ENCODE measurements at regions not wholly inside any gene's neighbourhood (a gene's known extent, or its start where the extent isn't known, plus 50 kb on each side); places are given as distances from the start of the nearest gene placed in this dataset.
"Not testable (repeated sequence)": the region's sequence is repeated elsewhere in the genome, so short reads cannot be mapped to it uniquely, and the experiment has no call there.

GRCh38 chr14:40694023-40694422, 912.7 kb upstream of the LRFN5 start:
- Histone ChIP-seq H3K4me1 (ENCODE audit: control insufficient read depth, insufficient read depth, low read length) (no peaks in the 10 kb centered on the region), H3K27me3 (ENCODE audit: control insufficient read depth, insufficient read depth, low read length) (no peaks in the 10 kb centered on the region), H3K9me3 (ENCODE audit: control insufficient read depth, insufficient read depth, low read length) (no peaks in the 10 kb centered on the region), H3K27ac (ENCODE audit: low read depth, low read length) (no peak overlapping the region), H3K4me3 (ENCODE audit: low read depth, low read length) (no peak overlapping the region), H3K36me3 (ENCODE audit: control insufficient read depth, insufficient read depth, low read length) (no peaks in the 10 kb centered on the region)
- no peak for DNase-seq (ENCODE audit: low read depth in 4 of 6, low spot score in 6 of 6)
- WGBS (ENCODE audit: insufficient coverage): 80% methylated on average over 1 of the region's 3 CpGs

GRCh38 chr14:40691066-40691465, 915.6 kb upstream of the LRFN5 start:
- Histone ChIP-seq H3K27me3 (ENCODE audit: control insufficient read depth, insufficient read depth, low read length) (no peaks in the 10 kb centered on the region), H3K9me3 (ENCODE audit: control insufficient read depth, insufficient read depth, low read length) (no peaks in the 10 kb centered on the region), H3K4me1 (ENCODE audit: control insufficient read depth, insufficient read depth, low read length) (no peaks in the 10 kb centered on the region), H3K27ac (ENCODE audit: low read depth, low read length) (no peak overlapping the region), H3K4me3 (ENCODE audit: low read depth, low read length) (no peak overlapping the region), H3K36me3 (ENCODE audit: control insufficient read depth, insufficient read depth, low read length) (no peaks in the 10 kb centered on the region)
- WGBS (ENCODE audit: insufficient coverage): no CpG with 5 or more reads among the region's 2 CpGs
- no peak for DNase-seq (ENCODE audit: low read depth in 4 of 6, low spot score in 6 of 6)

GRCh38 chr14:40685764-40686163, 920.9 kb upstream of the LRFN5 start:
- H3K36me3 ChIP-seq (ENCODE audit: control insufficient read depth, insufficient read depth, low read length): no peaks in the 10 kb centered on the region
- H3K9me3 ChIP-seq (ENCODE audit: control insufficient read depth, insufficient read depth, low read length): no peaks in the 10 kb centered on the region
- 90% methylated on average over 1 of the region's 1 CpG for WGBS (ENCODE audit: insufficient coverage)
- no peak overlapping the region for H3K4me3 ChIP-seq (ENCODE audit: low read depth, low read length)
- no peak overlapping the region for H3K27ac ChIP-seq (ENCODE audit: low read depth, low read length)
- H3K4me1 ChIP-seq (ENCODE audit: control insufficient read depth, insufficient read depth, low read length): no peaks in the 10 kb centered on the region
- no peak for DNase-seq (ENCODE audit: low read depth in 4 of 6, low spot score in 6 of 6)
- H3K27me3 ChIP-seq (ENCODE audit: control insufficient read depth, insufficient read depth, low read length): no peaks in the 10 kb centered on the region

GRCh38 chr14:40684328-40684727, 922.3 kb upstream of the LRFN5 start:
- Histone ChIP-seq H3K36me3 (ENCODE audit: control insufficient read depth, insufficient read depth, low read length) (no peaks in the 10 kb centered on the region), H3K27me3 (ENCODE audit: control insufficient read depth, insufficient read depth, low read length) (no peaks in the 10 kb centered on the region), H3K4me1 (ENCODE audit: control insufficient read depth, insufficient read depth, low read length) (no peaks in the 10 kb centered on the region), H3K27ac (ENCODE audit: low read depth, low read length) (no peak overlapping the region), H3K9me3 (ENCODE audit: control insufficient read depth, insufficient read depth, low read length) (no peaks in the 10 kb centered on the region), H3K4me3 (ENCODE audit: low read depth, low read length) (no peak overlapping the region)
- no peak for DNase-seq (ENCODE audit: low read depth in 4 of 6, low spot score in 6 of 6)
- WGBS (ENCODE audit: insufficient coverage): no CpG with 5 or more reads among the region's 1 CpG

GRCh38 chr14:40682131-40682913, 924.4 kb upstream of the LRFN5 start:
- no peak overlapping the region for H3K4me3 ChIP-seq (ENCODE audit: low read depth, low read length)
- H3K9me3 ChIP-seq (ENCODE audit: control insufficient read depth, insufficient read depth, low read length): no peaks in the 10 kb centered on the region
- H3K27ac ChIP-seq (ENCODE audit: low read depth, low read length): no peak overlapping the region
- H3K4me1 ChIP-seq (ENCODE audit: control insufficient read depth, insufficient read depth, low read length): no peaks in the 10 kb centered on the region
- H3K36me3 ChIP-seq (ENCODE audit: control insufficient read depth, insufficient read depth, low read length): no peaks in the 10 kb centered on the region
- 82% methylated on average over 3 of the region's 3 CpGs for WGBS (ENCODE audit: insufficient coverage)
- DNase-seq (ENCODE audit: low read depth in 4 of 6, low spot score in 6 of 6): peak in 2 of 6 donors; percentile 4 to 11
- no peaks in the 10 kb centered on the region for H3K27me3 ChIP-seq (ENCODE audit: control insufficient read depth, insufficient read depth, low read length)

GRCh38 chr14:40679256-40679655, 927.4 kb upstream of the LRFN5 start:
- Histone ChIP-seq H3K4me3 (ENCODE audit: low read depth, low read length) (no peak overlapping the region), H3K9me3 (ENCODE audit: control insufficient read depth, insufficient read depth, low read length) (no peaks in the 10 kb centered on the region), H3K36me3 (ENCODE audit: control insufficient read depth, insufficient read depth, low read length) (no peaks in the 10 kb centered on the region), H3K27ac (ENCODE audit: low read depth, low read length) (no peak overlapping the region), H3K4me1 (ENCODE audit: control insufficient read depth, insufficient read depth, low read length) (no peaks in the 10 kb centered on the region), H3K27me3 (ENCODE audit: control insufficient read depth, insufficient read depth, low read length) (no peaks in the 10 kb centered on the region)
- no CpG with 5 or more reads among the region's 1 CpG for WGBS (ENCODE audit: insufficient coverage)
- DNase-seq (ENCODE audit: low read depth in 4 of 6, low spot score in 6 of 6): no peak

GRCh38 chr14:40677206-40677605, 929.5 kb upstream of the LRFN5 start:
- not testable (repeated sequence) for H3K27ac ChIP-seq (ENCODE audit: low read depth, low read length); H3K9me3 ChIP-seq (ENCODE audit: control insufficient read depth, insufficient read depth, low read length); H3K4me1 ChIP-seq (ENCODE audit: control insufficient read depth, insufficient read depth, low read length); DNase-seq (ENCODE audit: low read depth in 4 of 6, low spot score in 6 of 6); H3K36me3 ChIP-seq (ENCODE audit: control insufficient read depth, insufficient read depth, low read length); H3K27me3 ChIP-seq (ENCODE audit: control insufficient read depth, insufficient read depth, low read length); H3K4me3 ChIP-seq (ENCODE audit: low read depth, low read length)

GRCh38 chr14:40674502-40674901, 932.2 kb upstream of the LRFN5 start:
- no peak for DNase-seq (ENCODE audit: low read depth in 4 of 6, low spot score in 6 of 6)
- Histone ChIP-seq H3K27ac (ENCODE audit: low read depth, low read length) (no peak overlapping the region), H3K4me1 (ENCODE audit: control insufficient read depth, insufficient read depth, low read length) (no peaks in the 10 kb centered on the region), H3K36me3 (ENCODE audit: control insufficient read depth, insufficient read depth, low read length) (no peaks in the 10 kb centered on the region), H3K4me3 (ENCODE audit: low read depth, low read length) (no peak overlapping the region), H3K9me3 (ENCODE audit: control insufficient read depth, insufficient read depth, low read length) (no peaks in the 10 kb centered on the region), H3K27me3 (ENCODE audit: control insufficient read depth, insufficient read depth, low read length) (no peaks in the 10 kb centered on the region)
- no CpG with 5 or more reads among the region's 1 CpG for WGBS (ENCODE audit: insufficient coverage)

- H3K4me1 ChIP-seq (ENCODE audit: control insufficient read depth, insufficient read depth, low read length): no peaks in the 10 kb centered on the region
- no peaks in the 10 kb centered on the region for H3K27me3 ChIP-seq (ENCODE audit: control insufficient read depth, insufficient read depth, low read length)
- no peak overlapping the region for H3K4me3 ChIP-seq (ENCODE audit: low read depth, low read length)
- no peak for DNase-seq (ENCODE audit: low read depth in 4 of 6, low spot score in 6 of 6)
- H3K9me3 ChIP-seq (ENCODE audit: control insufficient read depth, insufficient read depth, low read length): no peaks in the 10 kb centered on the region
- H3K36me3 ChIP-seq (ENCODE audit: control insufficient read depth, insufficient read depth, low read length): no peaks in the 10 kb centered on the region
- H3K27ac ChIP-seq (ENCODE audit: low read depth, low read length): no peak overlapping the region
Observed at GRCh38 chr14:40656311-40656710, 950.4 kb upstream of the LRFN5 start.

GRCh38 chr14:40652089-40652691, 954.5 kb upstream of the LRFN5 start:
- no peak overlapping the region for H3K4me3 ChIP-seq (ENCODE audit: low read depth, low read length)
- DNase-seq (ENCODE audit: low read depth in 4 of 6, low spot score in 6 of 6): no peak

More at GRCh38 chr14:40652089-40652691, 954.5 kb upstream of the LRFN5 start:
- H3K36me3 ChIP-seq (ENCODE audit: control insufficient read depth, insufficient read depth, low read length): no peaks in the 10 kb centered on the region
- H3K9me3 ChIP-seq (ENCODE audit: control insufficient read depth, insufficient read depth, low read length): no peaks in the 10 kb centered on the region
- H3K4me1 ChIP-seq (ENCODE audit: control insufficient read depth, insufficient read depth, low read length): no peaks in the 10 kb centered on the region
- no peaks in the 10 kb centered on the region for H3K27me3 ChIP-seq (ENCODE audit: control insufficient read depth, insufficient read depth, low read length)
- H3K27ac ChIP-seq (ENCODE audit: low read depth, low read length): no peak overlapping the region
